Uterus (tissue), 2 donors: ENCODE measurements at regions not wholly inside any gene's neighbourhood (a gene's known extent, or its start where the extent isn't known, plus 50 kb on each side); places are given as distances from the start of the nearest gene placed in this dataset.

ENCODE experiments used
- CTCF ChIP-seq, 4 experiments: fragments of 200-600 bp in 2 of 4; fragments of 450-650 bp in 2 of 4; sonication (generic) in 2 of 4; IDR thresholded peaks; one replicate each; pipeline ENCODE4 v1.5.1; 2016 to 2019; ENCODE audit warnings: antibody characterized with exemption in 4 of 4, mild to moderate bottlenecking in 2 of 4, moderate library complexity in 1 of 4
- POLR2A ChIP-seq, 2 donors: fragments of 450-650 bp; IDR thresholded peaks; one replicate each; pipeline ENCODE4 v1.6.1; 2016; ENCODE audit warnings: antibody characterized with exemption in 2 of 2, mild to moderate bottlenecking in 1 of 2, moderate library complexity in 1 of 2

- TF ChIP-seq CTCF (IDR thresholded peaks at IDR 0.05) (no peak), POLR2A (IDR thresholded peaks at IDR 0.05) (no peak)
These were observed 2128.9 kb downstream of the MRPL39 start for GRCh38 chr21:23478381-23478780.
